ENCODE measurements at regions not wholly inside any gene's neighbourhood (a gene's known extent, or its start where the extent isn't known, plus 50 kb on each side); places are given as distances from the start of the nearest gene placed in this dataset.
"Not testable (repeated sequence)": the region's sequence is repeated elsewhere in the genome, so short reads cannot be mapped to it uniquely, and the experiment has no call there.

GRCh38 chr2:66185497-66186054 lies 249.3 kb upstream of the MEIS1 start:
- WGBS, 2 donors = 89 to 91% methylated on average over 11 of the region's 11 CpGs
- H3K27me3 ChIP-seq = no peaks in the 10 kb centered on the region
- H3K9me3 ChIP-seq = no peaks in the 10 kb centered on the region
- no peak for DNase-seq
- H3K4me3 ChIP-seq = no peak overlapping the region
- no peak for TF ChIP-seq POLR2A (IDR thresholded peaks at IDR 0.05)
- no peak for TF ChIP-seq CTCF (IDR thresholded peaks at IDR 0.05)
- no peak overlapping the region for H3K27ac ChIP-seq
- intact Hi-C loops (cut with DNase I; ENCODE audit: low total_unique reads) = no loop called here
- peaks cover 4% of the 10 kb centered on the region for H3K4me1 ChIP-seq
- no peaks in the 10 kb centered on the region for H3K36me3 ChIP-seq (ENCODE audit: low read depth, missing control alignments)

- DNase-seq; intact Hi-C loops (cut with DNase I; ENCODE audit: low total_unique reads); H3K27ac ChIP-seq; H3K9me3 ChIP-seq; H3K4me3 ChIP-seq; H3K36me3 ChIP-seq (ENCODE audit: low read depth, missing control alignments); H3K27me3 ChIP-seq; H3K4me1 ChIP-seq: not testable (repeated sequence)
- WGBS, 2 donors = 79 to 82% methylated on average over 26 of the region's 26 CpGs
Measured at GRCh38 chr2:66177128-66177796, 257.7 kb upstream of the MEIS1 start.

DNA sequence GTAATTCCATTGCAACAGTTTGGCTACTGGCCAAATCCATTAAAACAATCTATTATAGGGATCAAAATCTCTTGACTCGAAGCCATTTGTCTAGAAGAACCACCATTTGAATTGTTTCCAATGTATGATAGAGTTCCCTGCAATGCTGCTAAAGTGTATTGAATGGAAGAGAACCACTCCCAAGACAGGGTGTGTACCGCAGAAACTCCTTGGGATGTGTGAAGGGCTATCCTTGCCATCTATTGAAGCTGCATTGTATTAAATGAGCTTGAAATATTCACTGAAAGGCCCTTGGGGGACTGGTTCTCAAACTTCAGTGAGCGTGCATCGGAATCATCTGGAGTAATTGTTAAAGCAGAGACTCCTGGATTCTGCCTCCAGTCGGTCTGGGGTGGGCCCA lies 260.4 kb upstream of the MEIS1 start:
- Histone ChIP-seq H3K27me3 (no peaks in the 10 kb centered on the region), H3K4me1 (no peaks in the 10 kb centered on the region), H3K36me3 (ENCODE audit: low read depth, missing control alignments) (no peaks in the 10 kb centered on the region), H3K27ac (no peak overlapping the region), H3K4me3 (no peak overlapping the region), H3K9me3 (no peaks in the 10 kb centered on the region)
- no peak for DNase-seq
- 92% methylated on average over 5 of the region's 5 CpGs for WGBS, 2 donors
- intact Hi-C loops (cut with DNase I; ENCODE audit: low total_unique reads) = no loop called here
- TF ChIP-seq POLR2A (IDR thresholded peaks at IDR 0.05) (no peak), CTCF (IDR thresholded peaks at IDR 0.05) (no peak)

DNA sequence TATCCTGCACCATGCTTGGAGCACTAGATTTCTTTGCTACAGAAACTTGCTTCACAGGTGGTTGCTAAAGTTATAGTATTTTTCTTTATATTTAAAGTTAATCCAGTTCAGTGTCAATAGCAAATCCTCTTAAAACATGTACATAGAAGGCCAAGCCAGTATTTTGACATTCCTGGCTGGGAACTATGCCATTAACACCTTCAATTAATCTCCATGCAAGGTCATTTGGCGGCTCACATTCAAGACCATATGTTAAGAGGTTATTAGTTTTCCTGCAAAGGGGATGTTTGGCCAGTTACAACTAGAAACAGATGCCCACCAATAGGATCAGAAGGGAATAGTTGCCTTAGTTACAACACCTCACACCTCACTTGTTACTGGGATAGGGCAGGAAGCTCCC lies 261.3 kb upstream of the MEIS1 start:
- DNase-seq = no peak
- no peak overlapping the region for H3K4me3 ChIP-seq
- no peak for TF ChIP-seq POLR2A (IDR thresholded peaks at IDR 0.05)
- TF ChIP-seq CTCF (IDR thresholded peaks at IDR 0.05) = no peak
- H3K9me3 ChIP-seq = no peaks in the 10 kb centered on the region
- intact Hi-C loops (cut with DNase I; ENCODE audit: low total_unique reads) = no loop called here
- no peak overlapping the region for H3K27ac ChIP-seq
- no peaks in the 10 kb centered on the region for H3K4me1 ChIP-seq
- no peaks in the 10 kb centered on the region for H3K27me3 ChIP-seq
- 71 to 84% methylated on average over 1 of the region's 1 CpG for WGBS, 2 donors
- H3K36me3 ChIP-seq (ENCODE audit: low read depth, missing control alignments) = no peaks in the 10 kb centered on the region

DNA sequence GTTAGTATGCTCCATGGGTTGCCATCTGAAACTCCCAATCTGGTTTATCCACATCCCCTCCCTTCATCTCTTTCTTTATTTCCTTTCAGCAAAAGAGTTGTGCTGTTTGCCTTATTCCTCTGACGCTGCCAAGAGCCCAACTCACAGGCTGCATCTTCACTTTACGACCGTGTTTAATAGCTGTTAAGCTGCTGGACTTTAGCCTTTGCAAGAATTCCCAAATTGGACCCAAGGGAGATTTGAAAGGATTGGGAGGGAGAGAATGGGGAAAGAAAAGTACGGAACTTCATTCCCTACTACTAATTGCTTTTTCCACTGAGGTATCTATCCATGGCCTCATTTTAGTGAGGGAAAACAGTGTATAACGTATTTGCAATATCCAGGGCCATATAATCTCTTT lies 263.4 kb upstream of the MEIS1 start:
- intact Hi-C loops (cut with DNase I; ENCODE audit: low total_unique reads) = no loop called here
- WGBS, 2 donors = 51 to 63% methylated on average over 5 of the region's 5 CpGs
- Histone ChIP-seq H3K36me3 (ENCODE audit: low read depth, missing control alignments) (no peaks in the 10 kb centered on the region), H3K27me3 (no peaks in the 10 kb centered on the region), H3K4me1 (no peaks in the 10 kb centered on the region), H3K9me3 (no peaks in the 10 kb centered on the region), H3K27ac (no peak overlapping the region), H3K4me3 (no peak overlapping the region)
- TF ChIP-seq CTCF (IDR thresholded peaks at IDR 0.05) = no peak
- TF ChIP-seq POLR2A (IDR thresholded peaks at IDR 0.05) = no peak
- DNase-seq = peak; percentile 51
